Heart left ventricle (tissue), 13 donors: ENCODE measurements at regions not wholly inside any gene's neighbourhood (a gene's known extent, or its start where the extent isn't known, plus 50 kb on each side); places are given as distances from the start of the nearest gene placed in this dataset.

Experiments
- POLR2A ChIP-seq, 2 donors: fragments of 450-650 bp; IDR thresholded peaks; one replicate each; pipeline ENCODE4 v1.6.1; 2017; ENCODE audit warnings: antibody characterized with exemption in 2 of 2, mild to moderate bottlenecking in 2 of 2, moderate library complexity in 2 of 2
- TF ChIP-seq, protein P1 (sequence below), 12 donors: fragments of 200-600 bp; sonication (generic) in 4 of 12; IDR thresholded peaks; one replicate each; pipeline versions ENCODE4 v1.5.0 to v1.8.0; 2018 to 2022; ENCODE audit warnings: antibody characterized with exemption in 12 of 12, mild to moderate bottlenecking in 5 of 12
- donor health status: ischemic (EF 13 %, LVEDD 7.1; RV severe dilation, severe dysfunction).
- donor health status: DM: no; HTN: yes; CAD: no.
- donor health status: DM: no; HTN: no; CAD: no.
- donor health status: ischemic (EF 25% LVEDD 6.9; RV normal size, moderate dysfunction).
- donor health status: ischemic (EF 25% LVEDD 5.7; RV mildly dilated, moderate dysfunction).
- donor health status: ischemic (EF 35%, LVEDD 5.7; RV mildly dilated, moderate dysfunction).
- donor health status: nonischemic (EF 11% LVEDD 7.7; RV severe dilation, severe dysfunction).
- donor health status: DM: yes; HTN: yes; CAD: no.
- donor health status: PGD.
- donor health status: ischemic (EF 29% LVEDD 5.4; RV normal size, mild dysfunction).
- donor health status: nonischemic (EF 23%, LVEDD 6.1; RV moderate dilation, normal function).

DNA sequence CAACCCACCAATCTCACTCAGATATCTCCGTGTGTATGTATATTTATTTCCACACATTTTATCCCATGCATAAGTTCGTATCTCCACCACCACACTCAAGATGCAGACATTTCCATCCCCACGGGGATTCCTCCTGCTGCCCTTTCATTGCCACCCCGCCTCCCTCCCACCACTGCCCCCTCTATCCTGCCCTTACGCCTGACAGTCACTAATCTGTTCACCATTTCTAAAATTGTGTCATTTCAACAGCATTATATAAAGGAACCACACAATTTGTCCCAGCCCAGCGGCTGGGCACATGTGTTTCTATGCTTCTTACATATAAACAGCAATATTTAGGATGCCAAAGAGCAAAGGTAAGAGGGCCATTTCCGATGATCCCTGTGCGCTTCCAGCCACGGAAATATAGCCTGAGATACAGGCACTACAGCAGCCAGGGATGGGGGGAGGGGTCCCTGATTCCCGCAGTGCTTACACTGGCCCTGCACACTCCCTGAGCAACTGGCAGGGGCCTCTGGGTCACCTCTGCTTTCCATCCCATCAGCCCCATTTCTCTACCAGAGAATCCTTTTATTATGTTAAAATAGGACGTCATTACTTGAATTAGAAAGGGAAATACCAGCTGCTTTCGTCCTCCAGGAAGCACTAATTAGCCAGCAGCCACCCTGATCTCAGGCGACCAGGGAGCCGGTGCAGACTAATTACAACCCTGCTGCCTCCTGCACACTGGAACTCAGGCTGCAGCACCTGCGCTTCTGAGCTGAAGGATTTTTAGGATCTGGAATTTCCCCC is 372.0 kb upstream of the ATP10A start:
- TF ChIP-seq, protein P1, sequence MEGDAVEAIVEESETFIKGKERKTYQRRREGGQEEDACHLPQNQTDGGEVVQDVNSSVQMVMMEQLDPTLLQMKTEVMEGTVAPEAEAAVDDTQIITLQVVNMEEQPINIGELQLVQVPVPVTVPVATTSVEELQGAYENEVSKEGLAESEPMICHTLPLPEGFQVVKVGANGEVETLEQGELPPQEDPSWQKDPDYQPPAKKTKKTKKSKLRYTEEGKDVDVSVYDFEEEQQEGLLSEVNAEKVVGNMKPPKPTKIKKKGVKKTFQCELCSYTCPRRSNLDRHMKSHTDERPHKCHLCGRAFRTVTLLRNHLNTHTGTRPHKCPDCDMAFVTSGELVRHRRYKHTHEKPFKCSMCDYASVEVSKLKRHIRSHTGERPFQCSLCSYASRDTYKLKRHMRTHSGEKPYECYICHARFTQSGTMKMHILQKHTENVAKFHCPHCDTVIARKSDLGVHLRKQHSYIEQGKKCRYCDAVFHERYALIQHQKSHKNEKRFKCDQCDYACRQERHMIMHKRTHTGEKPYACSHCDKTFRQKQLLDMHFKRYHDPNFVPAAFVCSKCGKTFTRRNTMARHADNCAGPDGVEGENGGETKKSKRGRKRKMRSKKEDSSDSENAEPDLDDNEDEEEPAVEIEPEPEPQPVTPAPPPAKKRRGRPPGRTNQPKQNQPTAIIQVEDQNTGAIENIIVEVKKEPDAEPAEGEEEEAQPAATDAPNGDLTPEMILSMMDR (IDR thresholded peaks at IDR 0.05) = no peak
- TF ChIP-seq POLR2A (IDR thresholded peaks at IDR 0.05) = no peak
